ENCODE measurements at regions not wholly inside any gene's neighbourhood (a gene's known extent, or its start where the extent isn't known, plus 50 kb on each side); places are given as distances from the start of the nearest gene placed in this dataset.

DNA sequence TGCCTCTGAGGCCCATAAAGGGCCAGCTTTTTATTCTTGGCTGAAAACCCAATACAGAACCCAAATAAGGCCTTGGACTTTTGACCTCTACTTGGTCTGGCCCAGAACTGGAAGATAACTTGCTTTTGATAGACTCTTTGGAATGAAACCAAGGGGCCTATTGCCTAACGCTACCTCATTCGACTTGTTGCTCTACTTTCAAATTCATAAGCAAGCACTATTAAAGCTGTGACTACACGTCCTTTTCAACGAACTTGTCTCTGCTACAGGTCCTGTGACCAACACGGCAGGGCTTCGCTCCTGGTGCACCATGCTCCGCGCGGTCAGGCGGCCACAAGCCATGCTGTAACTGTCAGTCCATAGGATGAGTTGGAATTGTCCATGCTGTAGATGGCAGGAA, 385.4 kb downstream of the MFSD1 start:
- intact Hi-C loops (cut with DNase I) = no loop called here
- ATAC-seq = no peak
- DNase-seq (ENCODE audit: low spot score) = no peak

DNA sequence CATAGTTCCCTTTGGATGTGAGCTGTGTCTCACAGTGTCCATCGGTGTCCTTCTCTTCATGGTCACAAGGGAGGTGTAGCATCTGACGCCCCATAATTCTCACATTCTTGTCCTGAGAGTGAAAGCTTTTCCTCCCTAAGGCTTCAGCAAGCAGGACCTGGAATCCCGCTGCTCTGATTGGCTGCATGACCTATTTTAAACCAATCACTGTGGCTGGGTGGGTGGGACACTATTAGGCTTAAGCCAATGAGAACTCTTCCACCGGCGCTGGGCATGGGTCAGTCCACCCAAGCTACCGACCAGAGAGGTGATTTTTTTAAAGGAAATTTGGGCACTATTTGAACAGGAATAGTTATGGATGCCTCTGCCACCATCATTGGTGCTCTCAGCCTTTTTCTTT, 385.9 kb downstream of the MFSD1 start:
- ATAC-seq = no peak
- DNase-seq (ENCODE audit: low spot score) = no peak
- intact Hi-C loops (cut with DNase I) = no loop called here

DNA sequence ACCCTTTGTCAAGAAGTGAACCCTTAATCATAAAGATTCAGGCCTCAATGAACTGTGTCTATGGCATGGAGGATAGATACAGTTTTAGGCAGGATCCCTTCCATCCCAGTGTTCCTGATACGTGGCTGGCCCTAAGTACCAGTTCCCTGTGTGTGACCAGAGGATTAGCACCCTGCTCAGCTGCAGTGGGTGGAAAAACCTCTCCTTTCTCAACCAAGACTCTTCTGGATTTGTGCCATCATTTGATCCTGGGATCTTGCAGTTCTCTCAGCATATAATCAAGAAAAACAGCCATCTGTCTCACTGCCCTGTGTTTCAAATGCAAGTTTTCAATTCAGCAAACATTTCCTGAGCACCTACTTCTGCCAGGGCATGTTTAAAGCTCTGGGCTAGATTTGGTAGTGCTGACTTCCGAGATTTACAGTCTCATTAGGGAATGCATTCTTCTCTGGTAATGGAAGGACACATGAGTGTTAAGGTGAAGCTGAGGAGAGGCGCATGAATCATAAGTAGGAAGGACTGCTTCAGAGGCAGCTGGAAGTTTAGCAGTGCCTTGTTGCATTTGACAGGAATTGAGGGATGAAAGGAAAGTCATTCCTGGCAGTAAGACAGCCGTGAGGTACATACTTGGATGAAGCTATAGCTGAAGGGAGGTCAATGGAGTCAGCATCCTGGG, 388.3 kb downstream of the MFSD1 start:
- intact Hi-C loops (cut with DNase I) = no loop called here
- no peak for DNase-seq (ENCODE audit: low spot score)
- no peak for ATAC-seq

DNA sequence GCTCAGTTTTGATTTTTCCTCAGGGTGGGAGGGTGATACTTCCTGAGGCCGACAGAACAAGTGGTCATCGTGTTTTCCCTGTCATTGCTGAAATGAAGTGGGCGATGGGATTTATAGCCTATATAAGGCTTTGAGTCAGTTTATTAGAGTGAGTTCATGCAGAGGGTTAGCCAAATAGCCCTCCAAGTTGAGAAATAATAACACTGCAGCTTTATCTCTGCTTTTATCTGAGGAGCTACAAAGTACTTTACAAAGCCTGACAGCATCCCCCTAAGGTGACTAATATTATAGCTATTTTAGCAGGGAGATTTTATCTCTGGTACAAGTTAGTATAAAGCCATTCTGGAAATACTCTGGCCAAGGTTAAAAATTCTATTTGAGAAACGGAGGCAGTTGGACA, 389.6 kb downstream of the MFSD1 start:
- ATAC-seq (no peak), DNase-seq (ENCODE audit: low spot score) (no peak)
- intact Hi-C loops (cut with DNase I) = no loop called here

DNA sequence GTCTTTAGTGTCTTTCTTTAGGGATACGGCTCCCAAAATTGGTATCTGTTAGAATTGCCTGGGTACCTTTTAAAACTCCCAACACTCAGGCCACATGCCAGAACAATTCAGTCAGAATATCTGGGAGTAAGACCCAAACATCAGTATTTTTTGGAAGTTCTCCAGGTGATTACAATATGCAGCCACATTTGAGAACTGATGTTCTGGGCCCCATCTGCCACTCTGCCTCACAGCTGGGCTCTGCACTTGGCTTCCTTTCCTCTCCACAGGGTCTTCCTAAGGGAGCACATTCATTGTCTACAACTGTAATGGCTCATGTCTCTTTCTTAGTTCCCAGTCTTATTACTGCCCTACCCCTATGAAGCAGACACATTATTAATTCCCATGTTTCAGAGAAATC, 394.5 kb downstream of the MFSD1 start:
- no peak for ATAC-seq
- no peak for DNase-seq (ENCODE audit: low spot score)
- intact Hi-C loops (cut with DNase I) = no loop called here

DNA sequence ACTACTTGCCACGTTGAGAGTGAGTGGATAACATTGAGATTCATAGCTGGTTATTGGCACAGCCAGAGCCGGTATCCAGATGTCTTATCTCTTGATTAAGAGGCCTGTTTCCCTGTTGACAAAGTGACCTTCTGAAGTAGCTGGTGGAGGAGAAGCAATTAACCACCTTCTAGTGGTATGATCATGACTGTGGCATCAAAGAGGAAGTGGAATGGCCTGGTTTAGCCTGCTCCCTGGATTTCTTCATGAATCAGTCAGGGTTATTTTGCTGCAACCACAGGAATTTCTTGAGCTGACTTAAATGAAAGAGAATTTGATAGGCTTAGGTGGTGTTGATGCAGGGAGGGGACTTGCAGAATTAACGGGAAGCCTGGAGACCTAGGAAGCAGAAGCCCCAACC, 398.3 kb downstream of the MFSD1 start:
- intact Hi-C loops (cut with DNase I) = no loop called here
- DNase-seq (ENCODE audit: low spot score) (no peak), ATAC-seq (no peak)

DNA sequence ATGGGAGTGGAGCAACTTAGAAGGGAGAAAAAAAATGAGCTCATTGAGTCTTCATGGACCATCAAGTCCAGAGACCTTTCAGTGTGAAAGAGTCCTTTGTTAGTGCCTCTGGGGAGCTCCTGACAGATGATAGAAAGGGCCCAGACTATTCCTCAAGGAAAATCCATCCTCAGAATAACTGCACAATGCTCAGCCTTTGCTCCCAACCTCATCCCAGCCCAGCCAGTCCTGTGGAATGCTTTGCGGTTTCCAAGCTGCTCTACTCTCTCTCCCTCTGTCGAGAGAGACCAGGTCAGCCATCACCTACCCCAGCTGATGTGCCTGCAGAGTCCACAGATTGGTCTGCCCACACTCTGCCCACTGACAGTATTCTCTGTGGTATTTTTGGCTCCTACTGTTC, 406.2 kb downstream of the MFSD1 start:
- ATAC-seq = peak; percentile 82
- intact Hi-C loops (cut with DNase I) = no loop called here
- no peak for DNase-seq (ENCODE audit: low spot score)

DNA sequence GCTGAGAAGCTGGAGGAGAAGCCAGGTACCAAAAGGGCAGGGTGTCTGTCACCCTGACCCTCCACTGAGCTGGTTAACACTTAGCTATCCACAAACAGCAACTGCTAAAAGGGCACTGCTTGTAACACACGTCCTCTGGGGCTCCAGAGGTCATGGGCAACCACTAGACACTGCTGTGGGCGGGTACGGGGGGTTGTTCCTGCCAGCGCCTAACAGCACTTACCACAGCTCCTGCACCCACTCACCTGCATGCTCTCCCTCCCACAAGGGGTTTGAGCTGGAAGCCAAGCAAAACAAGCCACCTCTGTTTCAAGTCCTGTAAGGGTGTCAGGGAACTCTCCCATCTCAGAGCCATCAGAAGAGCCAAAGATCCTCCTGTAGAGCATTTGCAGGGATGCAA, 407.6 kb downstream of the MFSD1 start:
- DNase-seq (ENCODE audit: low spot score) = no peak
- intact Hi-C loops (cut with DNase I) = no loop called here
- no peak for ATAC-seq

DNA sequence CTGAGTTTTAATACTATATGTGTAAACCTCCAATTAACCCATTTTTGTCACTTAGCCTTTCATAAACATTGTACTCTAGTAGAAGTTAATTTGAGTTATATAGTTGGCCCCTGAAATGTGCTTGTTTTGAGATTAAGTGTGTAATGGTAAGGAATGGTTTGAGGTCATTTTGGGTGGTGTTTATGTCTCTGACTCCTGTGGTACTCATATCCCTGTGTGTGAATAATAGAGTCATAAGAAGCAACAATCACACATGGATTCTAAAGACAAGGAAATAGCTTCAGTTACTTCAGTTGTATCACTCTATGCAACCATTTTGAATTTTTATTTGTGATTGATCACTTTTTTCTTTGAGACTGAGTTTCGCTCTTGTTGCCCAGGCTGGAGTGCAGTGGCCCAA, 408.5 kb downstream of the MFSD1 start:
- ATAC-seq (no peak), DNase-seq (ENCODE audit: low spot score) (no peak)
- intact Hi-C loops (cut with DNase I) = no loop called here

DNA sequence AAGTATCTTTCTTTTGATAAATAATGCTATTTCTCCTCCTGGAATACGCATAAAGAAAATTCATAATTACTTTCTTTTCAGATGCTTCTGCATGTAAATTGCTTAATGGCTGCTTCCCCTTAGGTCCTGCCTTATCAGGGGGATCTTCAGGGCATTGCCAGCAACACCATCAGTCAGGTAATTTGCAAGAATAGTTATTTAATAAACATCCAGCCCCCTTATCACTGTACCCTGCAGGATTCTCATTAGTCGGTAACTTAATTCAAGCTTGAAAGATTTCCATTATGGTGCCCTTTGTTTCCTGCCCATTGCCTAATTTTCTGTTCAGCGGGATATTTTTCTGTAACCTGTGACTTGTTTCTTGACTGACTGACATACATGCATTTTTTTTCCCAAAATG, 414.5 kb downstream of the MFSD1 start:
- intact Hi-C loops (cut with DNase I) = no loop called here
- ATAC-seq (no peak), DNase-seq (ENCODE audit: low spot score) (no peak)

DNA sequence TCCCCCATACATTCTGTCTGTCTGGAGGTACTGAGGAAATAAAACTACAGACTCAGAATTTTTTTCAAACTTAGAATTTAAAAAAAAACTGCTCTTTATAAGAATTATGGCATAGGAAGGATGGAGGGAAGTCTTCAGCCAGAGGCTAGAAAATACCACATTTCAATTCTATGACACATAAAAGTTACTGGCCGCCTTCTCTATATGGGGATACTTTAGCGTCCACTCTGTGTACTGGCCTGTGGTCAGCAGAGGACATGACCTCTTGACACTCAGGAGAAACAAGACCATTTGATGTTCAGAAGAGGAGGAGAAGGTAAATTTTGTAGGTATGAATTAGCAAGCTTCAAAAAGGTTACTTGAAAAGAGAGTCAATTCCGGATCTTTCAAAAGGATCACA, 417.4 kb downstream of the MFSD1 start:
- no peak for DNase-seq (ENCODE audit: low spot score)
- intact Hi-C loops (cut with DNase I) = no loop called here
- no peak for ATAC-seq

DNA sequence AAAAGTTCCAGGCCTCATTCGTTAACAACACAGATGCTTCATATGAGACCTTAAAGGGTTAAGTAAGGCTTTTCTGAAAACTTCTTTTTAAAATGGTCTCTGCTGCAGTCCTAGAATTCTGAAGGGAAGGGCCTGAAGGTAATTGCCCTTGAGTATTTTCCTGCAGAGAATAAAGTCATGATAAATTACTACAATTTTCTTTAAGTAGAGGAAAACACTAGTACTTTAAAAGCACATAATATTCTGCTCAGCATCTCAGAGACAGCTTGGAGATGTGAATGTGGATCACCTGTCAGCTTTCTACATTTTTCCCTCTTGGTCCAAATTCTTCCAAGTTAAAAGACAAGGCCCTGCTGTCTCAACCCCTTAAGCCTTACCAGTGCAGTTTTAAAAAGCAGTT, 419.5 kb downstream of the MFSD1 start:
- ATAC-seq = no peak
- DNase-seq (ENCODE audit: low spot score) = no peak
- intact Hi-C loops (cut with DNase I) = no loop called here

DNA sequence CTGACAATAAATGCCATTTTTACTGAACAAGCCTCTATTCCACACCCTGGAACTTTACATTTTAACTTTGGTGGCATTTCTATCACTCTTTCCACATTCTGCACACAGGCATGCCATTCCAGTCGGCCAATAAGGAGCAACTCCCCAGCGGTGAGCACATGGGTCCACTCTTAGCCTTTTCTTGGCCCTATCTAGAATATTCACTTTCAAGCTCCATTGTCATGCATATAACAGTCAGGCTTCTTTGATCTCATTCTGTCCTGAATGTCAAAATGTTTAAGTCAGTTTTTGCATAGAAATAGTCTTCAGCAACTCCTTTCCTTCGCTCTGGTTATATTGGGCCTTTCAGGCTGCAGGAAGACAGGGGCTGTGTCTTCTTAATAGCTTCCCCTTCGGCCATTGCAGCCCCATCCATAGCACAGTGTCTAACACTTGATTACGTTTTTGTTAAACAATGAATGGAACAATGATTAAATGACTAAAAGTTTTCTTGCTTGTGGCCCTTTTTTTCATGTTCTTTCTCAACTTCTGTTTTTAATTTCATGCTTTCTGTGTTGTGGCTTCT, 427.3 kb downstream of the MFSD1 start:
- ATAC-seq (no peak), DNase-seq (ENCODE audit: low spot score) (no peak)
- intact Hi-C loops (cut with DNase I) = no loop called here

DNA sequence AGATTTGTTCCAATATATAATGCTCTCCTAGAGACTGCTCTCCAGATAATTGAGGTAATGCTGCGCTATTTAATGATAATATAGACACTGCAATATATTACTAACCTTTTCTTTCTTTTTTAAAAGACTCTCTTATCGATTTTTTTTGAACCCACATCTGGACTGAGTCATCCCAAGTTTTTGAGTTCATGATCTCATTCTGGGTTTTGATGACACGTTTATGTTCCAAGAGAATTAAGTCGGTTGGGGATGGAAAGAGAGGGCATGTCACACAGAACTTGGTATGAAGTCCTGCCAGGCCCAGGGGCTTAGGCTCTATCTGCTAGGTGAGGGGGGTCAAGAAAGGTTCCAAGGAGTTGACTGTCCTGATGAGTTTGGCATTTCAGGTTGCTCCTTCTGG, 431.1 kb downstream of the MFSD1 start:
- ATAC-seq (no peak), DNase-seq (ENCODE audit: low spot score) (no peak)
- intact Hi-C loops (cut with DNase I) = no loop called here

DNA sequence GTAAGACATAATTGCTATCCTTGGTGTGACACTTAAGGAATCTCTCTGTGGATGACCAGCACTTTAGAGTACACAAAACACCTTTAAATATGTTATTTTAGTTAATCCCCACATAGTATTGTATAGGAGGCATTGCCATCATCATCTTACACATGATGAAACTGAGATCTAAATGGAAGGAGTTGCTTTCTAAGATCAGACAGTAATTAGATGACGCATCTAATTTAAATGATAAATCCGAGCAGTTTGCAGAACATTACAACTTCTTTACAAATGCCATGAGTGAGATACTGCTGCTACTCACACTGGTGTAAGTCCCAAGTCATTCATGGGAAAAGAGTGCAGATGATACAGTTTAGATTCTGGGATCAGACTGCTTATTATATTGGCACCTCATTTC, 431.9 kb downstream of the MFSD1 start:
- ATAC-seq (no peak), DNase-seq (ENCODE audit: low spot score) (no peak)
- intact Hi-C loops (cut with DNase I) = no loop called here

DNA sequence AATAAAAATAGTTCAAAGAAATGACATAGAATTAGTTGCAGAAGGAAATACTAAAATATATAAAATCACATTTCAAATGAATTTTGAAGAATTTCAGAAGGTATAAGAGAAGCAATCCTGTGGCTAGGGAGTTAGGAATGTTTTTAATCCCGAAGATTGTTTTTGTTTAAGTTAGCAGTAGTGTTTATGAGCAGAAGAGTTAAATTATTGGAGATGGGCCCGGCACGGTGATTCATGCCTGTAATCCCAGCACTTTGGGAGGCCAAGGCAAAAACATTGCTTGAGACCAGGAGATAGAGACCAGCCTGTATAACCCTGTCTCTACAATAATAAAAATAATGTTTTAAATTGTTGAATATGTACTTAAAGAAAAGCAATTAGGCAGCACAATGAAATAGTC, 432.5 kb downstream of the MFSD1 start:
- ATAC-seq (no peak), DNase-seq (ENCODE audit: low spot score) (no peak)
- intact Hi-C loops (cut with DNase I) = no loop called here

DNA sequence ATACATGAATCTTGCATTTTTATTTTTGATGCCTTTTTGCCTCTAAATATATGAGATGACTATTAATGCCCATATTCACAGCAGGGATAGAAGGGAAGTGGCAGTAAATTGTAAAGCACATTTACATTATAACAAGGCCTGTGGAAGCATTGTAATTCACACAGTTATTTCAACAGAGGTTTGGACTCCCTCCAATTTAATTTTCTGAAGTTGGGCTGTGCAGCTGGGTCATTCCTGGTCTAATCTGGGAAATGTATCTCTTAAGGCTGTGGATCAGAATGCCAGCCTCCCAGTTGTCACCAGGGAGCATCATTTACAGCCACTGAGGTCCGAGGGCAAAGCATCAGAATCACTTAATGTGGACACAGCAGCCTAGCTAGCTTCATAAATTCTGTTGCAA, 434.5 kb downstream of the MFSD1 start:
- DNase-seq (ENCODE audit: low spot score) (no peak), ATAC-seq (no peak)
- intact Hi-C loops (cut with DNase I) = no loop called here

DNA sequence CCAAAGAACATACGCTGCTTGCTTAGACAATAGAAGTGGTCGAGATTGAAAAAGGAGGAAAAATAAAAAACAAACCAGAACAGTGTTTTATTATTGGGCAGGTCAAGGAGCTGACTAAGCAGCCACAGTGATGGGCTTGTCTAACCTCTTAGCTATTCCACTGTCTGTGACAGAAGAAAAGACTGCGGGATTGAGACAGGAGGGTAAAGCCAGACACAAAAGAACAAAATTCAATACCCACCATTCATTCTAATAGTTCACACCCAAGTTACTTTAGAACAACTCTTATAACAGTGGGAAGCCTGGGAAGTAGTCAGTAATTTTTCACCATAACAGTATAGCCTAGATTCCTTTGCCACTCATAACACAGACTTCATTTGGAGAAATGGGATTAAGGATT, 435.4 kb downstream of the MFSD1 start:
- intact Hi-C loops (cut with DNase I) = no loop called here
- DNase-seq (ENCODE audit: low spot score) (no peak), ATAC-seq (no peak)

DNA sequence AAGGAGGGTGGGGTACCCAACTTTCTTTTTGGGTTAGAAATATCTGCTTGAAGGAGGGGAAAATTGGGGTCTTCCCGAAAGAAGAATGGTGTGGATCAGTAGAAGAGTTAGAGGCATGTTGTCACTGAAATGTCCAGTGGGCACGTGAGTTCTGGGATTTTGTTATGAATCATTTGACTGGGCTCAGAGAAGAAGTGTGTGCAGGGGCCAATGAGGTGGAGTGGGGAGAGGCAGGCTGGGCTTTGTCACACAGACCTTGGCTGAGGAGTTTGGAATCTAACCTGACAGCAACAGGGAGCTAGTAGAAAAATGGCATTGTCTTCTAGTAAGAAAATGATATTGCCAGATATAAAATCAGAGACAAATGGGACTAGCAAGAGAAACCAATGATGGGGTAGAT, 436.8 kb downstream of the MFSD1 start:
- DNase-seq (ENCODE audit: low spot score) (no peak), ATAC-seq (no peak)
- intact Hi-C loops (cut with DNase I) = no loop called here

DNA sequence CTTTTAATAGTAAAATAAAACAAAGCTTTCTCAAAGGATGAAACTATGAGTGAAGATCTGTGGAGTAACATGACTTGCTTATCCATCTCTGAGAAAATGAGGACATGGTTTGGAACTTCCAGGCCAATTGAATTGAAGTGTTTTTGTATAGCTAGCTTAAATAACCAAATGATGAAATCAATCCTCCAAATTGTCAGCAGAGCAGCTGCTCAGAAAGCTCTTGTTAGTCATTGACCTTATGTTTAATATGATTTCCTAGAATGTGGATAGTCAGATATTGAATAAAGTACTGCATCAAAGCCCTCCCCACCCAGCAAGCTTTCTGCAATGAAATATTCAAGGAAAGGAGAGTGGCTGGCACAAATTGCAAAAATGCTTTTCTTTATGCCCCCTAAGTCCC, 437.2 kb downstream of the MFSD1 start:
- intact Hi-C loops (cut with DNase I) = no loop called here
- ATAC-seq (no peak), DNase-seq (ENCODE audit: low spot score) (no peak)

DNA sequence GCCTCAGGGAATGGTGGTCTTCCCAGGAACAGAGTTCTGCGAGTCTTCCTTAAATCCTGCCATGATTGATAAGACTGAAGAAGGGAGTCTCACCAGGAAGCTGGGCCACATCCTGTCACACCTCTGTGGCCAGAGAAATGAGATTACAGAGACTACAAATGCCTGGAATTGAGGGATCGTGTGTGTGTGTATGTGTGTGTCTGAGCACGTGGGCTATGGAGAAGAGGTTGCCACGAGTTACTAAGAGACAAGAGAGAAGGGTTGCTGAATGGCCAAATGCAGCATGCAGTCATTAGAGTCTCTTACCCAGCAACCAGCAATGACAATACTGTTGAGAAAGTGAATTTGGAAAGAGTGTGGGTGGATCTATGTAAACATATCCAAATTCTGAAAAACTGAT, 443.1 kb downstream of the MFSD1 start:
- no peak for ATAC-seq
- intact Hi-C loops (cut with DNase I) = no loop called here
- DNase-seq (ENCODE audit: low spot score) = no peak

DNA sequence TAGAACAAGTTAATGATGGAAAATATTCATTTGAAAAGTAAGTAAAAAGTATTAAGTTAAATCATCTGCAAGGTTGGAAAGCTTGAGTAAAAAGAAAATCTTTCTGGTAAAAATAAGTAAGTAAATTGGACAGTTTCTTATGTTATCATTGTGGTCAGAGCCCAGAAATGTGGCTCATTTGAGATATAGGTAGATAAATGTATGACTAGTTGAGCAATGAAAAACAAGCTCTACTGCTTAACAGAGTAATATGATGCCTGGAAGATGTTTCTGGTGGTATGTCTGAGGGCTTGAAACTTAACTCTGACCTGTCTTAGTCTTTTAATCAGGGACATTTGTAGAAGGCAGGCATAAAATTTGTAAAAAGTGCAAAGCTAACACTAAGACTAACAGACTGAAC, 444.0 kb downstream of the MFSD1 start:
- ATAC-seq = no peak
- intact Hi-C loops (cut with DNase I) = no loop called here
- DNase-seq (ENCODE audit: low spot score) = no peak

Measured in sciatic nerve (tissue), 2 donors.